ENCODE measurements at regions not wholly inside any gene's neighbourhood (a gene's known extent, or its start where the extent isn't known, plus 50 kb on each side); places are given as distances from the start of the nearest gene placed in this dataset.

- BruUV-seq (replicated peaks), result no TSS peak
- Histone ChIP-seq H3K4me3 (ENCODE audit: low read depth in 2 of 2, low read length in 2 of 2) (no peak overlapping the region), H3K27me3 (ENCODE audit: control insufficient read depth, insufficient read depth, low read length) (no peaks in the 10 kb centered on the region), H3K4me1 (ENCODE audit: control insufficient read depth, insufficient read depth, low read length) (peaks cover 44% of the 10 kb centered on the region), H3K9me3 (ENCODE audit: control insufficient read depth, insufficient read depth, low read depth, low read length) (peaks cover 3% of the 10 kb centered on the region; the same call in 1 of the 2 replicates), H3K36me3 (ENCODE audit: control insufficient read depth, insufficient read depth, low read length) (no peaks in the 10 kb centered on the region), H3K27ac (ENCODE audit: low read length) (peak overlapping the region; percentile 100)
- no peak for DNase-seq (ENCODE audit: low read depth, low spot score)
- POLR2A ChIA-PET, result interaction anchor here (1.5 kb wide), 1 partner anchor 14 kb away, joined by 4 read pairs; no protein-coding TSS in a partner anchor
- TF ChIP-seq REST (IDR thresholded peaks at IDR 0.05; ENCODE audit: insufficient read depth in 1 of 2, low read depth in 2 of 2, low read length in 1 of 2) (no peak), TCF7L2 (IDR thresholded peaks at IDR 0.05; ENCODE audit: low read depth, low read length) (no peak), SIN3A (IDR thresholded peaks at IDR 0.05; ENCODE audit: borderline replicate concordance, insufficient read depth, low read depth, low read length) (no peak)
- TF ChIP-seq, protein P1, sequence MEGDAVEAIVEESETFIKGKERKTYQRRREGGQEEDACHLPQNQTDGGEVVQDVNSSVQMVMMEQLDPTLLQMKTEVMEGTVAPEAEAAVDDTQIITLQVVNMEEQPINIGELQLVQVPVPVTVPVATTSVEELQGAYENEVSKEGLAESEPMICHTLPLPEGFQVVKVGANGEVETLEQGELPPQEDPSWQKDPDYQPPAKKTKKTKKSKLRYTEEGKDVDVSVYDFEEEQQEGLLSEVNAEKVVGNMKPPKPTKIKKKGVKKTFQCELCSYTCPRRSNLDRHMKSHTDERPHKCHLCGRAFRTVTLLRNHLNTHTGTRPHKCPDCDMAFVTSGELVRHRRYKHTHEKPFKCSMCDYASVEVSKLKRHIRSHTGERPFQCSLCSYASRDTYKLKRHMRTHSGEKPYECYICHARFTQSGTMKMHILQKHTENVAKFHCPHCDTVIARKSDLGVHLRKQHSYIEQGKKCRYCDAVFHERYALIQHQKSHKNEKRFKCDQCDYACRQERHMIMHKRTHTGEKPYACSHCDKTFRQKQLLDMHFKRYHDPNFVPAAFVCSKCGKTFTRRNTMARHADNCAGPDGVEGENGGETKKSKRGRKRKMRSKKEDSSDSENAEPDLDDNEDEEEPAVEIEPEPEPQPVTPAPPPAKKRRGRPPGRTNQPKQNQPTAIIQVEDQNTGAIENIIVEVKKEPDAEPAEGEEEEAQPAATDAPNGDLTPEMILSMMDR (IDR thresholded peaks at IDR 0.05), result no peak
- CTCF ChIA-PET, result no interaction called here
- intact Hi-C loops (cut with micrococcal nuclease; ENCODE audit: unreplicated experiment) (no loop called here), in situ Hi-C loops (cut with HindIII; ENCODE audit: low pct_unique_long_range_greater_than_20kb, low sequenced_read_pairs) (loop anchor here (25.0 kb wide), 1 partner anchor 252 kb away; no protein-coding TSS in a partner anchor)
- ATAC-seq, result no peak
These were observed 138.9 kb downstream of the TOMM20 start for GRCh38 chr1:234989479-234990327.

GRCh38 chr1:234989019-234989418, 139.6 kb downstream of the TOMM20 start:
- Histone ChIP-seq H3K9me3 (ENCODE audit: control insufficient read depth, insufficient read depth, low read depth, low read length) (peaks cover 3% of the 10 kb centered on the region; the same call in 1 of the 2 replicates), H3K36me3 (ENCODE audit: control insufficient read depth, insufficient read depth, low read length) (no peaks in the 10 kb centered on the region), H3K27me3 (ENCODE audit: control insufficient read depth, insufficient read depth, low read length) (no peaks in the 10 kb centered on the region), H3K4me3 (ENCODE audit: low read depth in 2 of 2, low read length in 2 of 2) (no peak overlapping the region), H3K4me1 (ENCODE audit: control insufficient read depth, insufficient read depth, low read length) (peaks cover 45% of the 10 kb centered on the region), H3K27ac (ENCODE audit: low read length) (peak overlapping the region; percentile 100)
- DNase-seq (ENCODE audit: low read depth, low spot score) (no peak), ATAC-seq (no peak)
- TF ChIP-seq POLR2AphosphoS5 (IDR thresholded peaks at IDR 0.05; ENCODE audit: low read depth, low read length), result no peak
- no peak for TF ChIP-seq TCF7L2 (IDR thresholded peaks at IDR 0.05; ENCODE audit: low read depth, low read length)
- TF ChIP-seq, protein P1 (IDR thresholded peaks at IDR 0.05), result no peak
- TF ChIP-seq SIN3A (IDR thresholded peaks at IDR 0.05; ENCODE audit: borderline replicate concordance, insufficient read depth, low read depth, low read length), result no peak
- TF ChIP-seq REST (IDR thresholded peaks at IDR 0.05; ENCODE audit: insufficient read depth in 1 of 2, low read depth in 2 of 2, low read length in 1 of 2), result no peak
- no TSS peak for BruUV-seq (replicated peaks)
- in situ Hi-C loops (cut with HindIII; ENCODE audit: low pct_unique_long_range_greater_than_20kb, low sequenced_read_pairs) (loop anchor here (25.0 kb wide), 1 partner anchor 252 kb away; no protein-coding TSS in a partner anchor), intact Hi-C loops (cut with micrococcal nuclease; ENCODE audit: unreplicated experiment) (no loop called here)
- ChIA-PET POLR2A (interaction anchor here (1.5 kb wide), 1 partner anchor 13 kb away, joined by 4 read pairs; no protein-coding TSS in a partner anchor), CTCF (no interaction called here)

All from Panc1 (cell line).